Retinal pigment epithelial cell (primary cell): ENCODE measurements at regions not wholly inside any gene's neighbourhood (a gene's known extent, or its start where the extent isn't known, plus 50 kb on each side); places are given as distances from the start of the nearest gene placed in this dataset.

Experiments
- DNase-seq: peaks from one replicate; pipeline ENCODE4 v3.0.0-alpha.2; 2010; ENCODE audit warnings: low read depth
- H3K4me3 ChIP-seq: 2 replicates; pipeline ENCODE4 v1.5.1; 2011; ENCODE audit warnings: mild to moderate bottlenecking, low read length, control low read depth, moderate library complexity
- TF ChIP-seq, protein P1 (sequence below): conservative IDR thresholded peaks from 2 replicates; pipeline ENCODE4 v1.5.1; 2011; ENCODE audit warnings: low read depth, low read length, control low read depth, inconsistent platforms

DNA sequence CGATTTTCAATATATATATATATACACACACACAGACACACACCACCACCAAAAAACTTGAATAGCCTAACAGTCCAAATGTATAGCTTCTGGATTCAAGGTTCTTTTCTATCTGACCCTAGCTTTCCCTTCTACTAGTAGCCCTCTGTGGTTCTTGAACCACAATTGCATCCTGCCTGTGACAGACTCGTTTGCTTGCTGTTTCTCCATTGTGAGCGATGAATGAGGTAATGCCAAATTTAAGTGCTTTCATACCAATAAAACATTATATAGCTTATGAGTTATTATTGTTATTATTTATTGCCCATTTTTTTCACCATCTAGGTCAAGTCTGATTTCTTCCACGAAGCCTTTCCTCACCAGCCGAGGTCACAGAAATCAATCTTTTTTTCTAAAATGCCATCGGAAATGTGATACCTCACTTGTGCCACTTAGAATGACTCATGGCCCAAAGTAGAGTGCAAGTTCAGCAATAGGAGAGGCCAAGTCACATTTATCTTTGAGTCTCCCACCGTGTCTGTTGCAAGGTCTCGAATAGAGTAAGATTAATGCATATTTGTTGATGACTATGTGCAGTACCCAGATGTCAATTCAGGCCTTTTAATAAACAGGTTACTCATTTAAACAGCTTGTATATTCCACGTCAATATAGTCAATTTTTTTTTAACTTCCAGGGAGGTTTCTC, 1015.8 kb upstream of the SEL1L start:
- no peak overlapping the region for H3K4me3 ChIP-seq
- TF ChIP-seq, protein P1, sequence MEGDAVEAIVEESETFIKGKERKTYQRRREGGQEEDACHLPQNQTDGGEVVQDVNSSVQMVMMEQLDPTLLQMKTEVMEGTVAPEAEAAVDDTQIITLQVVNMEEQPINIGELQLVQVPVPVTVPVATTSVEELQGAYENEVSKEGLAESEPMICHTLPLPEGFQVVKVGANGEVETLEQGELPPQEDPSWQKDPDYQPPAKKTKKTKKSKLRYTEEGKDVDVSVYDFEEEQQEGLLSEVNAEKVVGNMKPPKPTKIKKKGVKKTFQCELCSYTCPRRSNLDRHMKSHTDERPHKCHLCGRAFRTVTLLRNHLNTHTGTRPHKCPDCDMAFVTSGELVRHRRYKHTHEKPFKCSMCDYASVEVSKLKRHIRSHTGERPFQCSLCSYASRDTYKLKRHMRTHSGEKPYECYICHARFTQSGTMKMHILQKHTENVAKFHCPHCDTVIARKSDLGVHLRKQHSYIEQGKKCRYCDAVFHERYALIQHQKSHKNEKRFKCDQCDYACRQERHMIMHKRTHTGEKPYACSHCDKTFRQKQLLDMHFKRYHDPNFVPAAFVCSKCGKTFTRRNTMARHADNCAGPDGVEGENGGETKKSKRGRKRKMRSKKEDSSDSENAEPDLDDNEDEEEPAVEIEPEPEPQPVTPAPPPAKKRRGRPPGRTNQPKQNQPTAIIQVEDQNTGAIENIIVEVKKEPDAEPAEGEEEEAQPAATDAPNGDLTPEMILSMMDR: no peak
- no peak for DNase-seq

GRCh38 chr14:82562881-82563280, 1029.2 kb upstream of the SEL1L start:
- H3K4me3 ChIP-seq: no peak overlapping the region
- TF ChIP-seq, protein P1: no peak
- no peak for DNase-seq

DNA sequence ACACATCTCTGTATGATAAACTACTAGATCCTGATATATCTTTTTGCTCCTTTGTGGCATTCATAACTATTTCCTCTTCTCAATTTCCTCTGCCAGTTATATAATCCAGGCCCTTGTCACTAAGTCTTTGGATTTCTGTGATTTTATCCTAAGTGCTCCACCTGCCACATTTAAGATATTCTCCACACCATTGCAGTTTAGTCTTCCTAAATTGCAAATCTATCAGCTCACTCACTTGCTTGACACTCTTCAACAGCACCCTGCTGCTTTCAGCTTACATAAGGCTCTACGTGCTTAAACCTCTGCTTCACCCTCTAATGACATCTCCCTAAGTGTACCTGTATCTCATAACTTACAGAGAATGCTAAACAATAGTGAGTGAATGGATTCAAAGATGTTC, 1032.2 kb upstream of the SEL1L start:
- no peak overlapping the region for H3K4me3 ChIP-seq
- no peak for DNase-seq
- TF ChIP-seq, protein P1: no peak

DNA sequence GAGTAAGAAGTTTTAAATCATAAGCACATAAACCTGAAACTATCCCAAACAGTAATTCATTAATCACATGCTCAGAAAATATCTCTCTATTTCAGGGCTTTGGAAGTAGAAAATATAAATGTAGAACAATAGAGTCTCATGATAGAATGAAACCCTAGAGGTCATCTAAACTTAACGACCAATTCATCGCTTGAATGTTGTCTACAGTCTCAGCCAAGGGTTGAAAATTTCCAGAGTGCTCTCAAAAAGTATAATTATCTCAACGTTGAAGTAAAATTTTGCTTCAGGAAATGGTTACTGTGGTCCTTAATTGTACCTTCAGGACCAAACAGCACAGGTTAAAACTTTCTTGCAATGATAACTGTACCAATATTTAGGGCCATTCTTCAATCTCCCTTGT, 1053.6 kb upstream of the SEL1L start:
- DNase-seq: no peak
- no peak overlapping the region for H3K4me3 ChIP-seq
- TF ChIP-seq, protein P1: no peak

DNA sequence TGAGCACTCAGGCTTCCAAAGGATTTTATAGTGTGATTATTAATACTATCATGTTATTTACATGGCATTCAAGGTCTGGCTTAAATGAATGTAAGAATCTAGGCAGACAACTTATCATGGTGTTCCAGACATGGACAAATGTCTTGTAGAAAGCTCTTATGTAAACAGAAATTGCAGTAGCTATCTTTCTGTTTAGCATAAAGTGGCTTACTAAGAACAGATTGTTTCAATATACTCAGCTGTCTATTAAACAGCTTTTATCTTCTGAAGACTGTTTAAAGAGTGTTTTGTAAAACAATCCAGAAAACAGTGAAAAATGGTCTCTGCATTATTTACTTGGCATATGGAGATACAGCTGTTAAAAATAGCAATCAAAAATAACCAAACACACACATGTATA, 1061.8 kb upstream of the SEL1L start:
- no peak for DNase-seq
- H3K4me3 ChIP-seq: no peak overlapping the region
- TF ChIP-seq, protein P1: no peak

GRCh38 chr14:82602794-82603193, 1069.1 kb upstream of the SEL1L start:
- TF ChIP-seq, protein P1: no peak
- H3K4me3 ChIP-seq: no peak overlapping the region
- DNase-seq: no peak

- TF ChIP-seq, protein P1: no peak
- no peak for DNase-seq
- H3K4me3 ChIP-seq: no peak overlapping the region
Observed at GRCh38 chr14:82604819-82605218, 1071.2 kb upstream of the SEL1L start.
